Activated CD4-positive, CD25-positive, alpha-beta regulatory T cell (primary cell): ENCODE measurements at regions not wholly inside any gene's neighbourhood (a gene's known extent, or its start where the extent isn't known, plus 50 kb on each side); places are given as distances from the start of the nearest gene placed in this dataset.
"Not testable (repeated sequence)": the region's sequence is repeated elsewhere in the genome, so short reads cannot be mapped to it uniquely, and the experiment has no call there.

ENCODE experiments used
- DNase-seq, 4 experiments: peaks; one replicate each; lab custom pipeline; 2025; lab: John Stamatoyannopoulos, UW

- DNase-seq: no peak
These were observed 1046.8 kb downstream of the SLITRK5 start for GRCh38 chr13:88717946-88718345.

- no peak for DNase-seq
These were observed 1047.6 kb downstream of the SLITRK5 start for GRCh38 chr13:88718781-88719180.

- no peak for DNase-seq
These were observed 1054.9 kb downstream of the SLITRK5 start for GRCh38 chr13:88726075-88726474.

- DNase-seq: not testable (repeated sequence)
These were observed 1056.1 kb downstream of the SLITRK5 start for GRCh38 chr13:88727236-88727635.

- DNase-seq: no peak
These were observed 1058.4 kb downstream of the SLITRK5 start for GRCh38 chr13:88729605-88730004.

- DNase-seq: no peak
These were observed 1064.9 kb downstream of the SLITRK5 start for GRCh38 chr13:88736026-88736425.

- no peak for DNase-seq
These were observed 1068.0 kb downstream of the SLITRK5 start for GRCh38 chr13:88739195-88739594.

GRCh38 chr13:88744289-88744688, 1073.1 kb downstream of the SLITRK5 start:
- DNase-seq: no peak

GRCh38 chr13:88745011-88745410, 1073.8 kb downstream of the SLITRK5 start:
- no peak for DNase-seq

GRCh38 chr13:88752041-88752440, 1080.9 kb downstream of the SLITRK5 start:
- DNase-seq: no peak

GRCh38 chr13:88754141-88754540, 1083.0 kb downstream of the SLITRK5 start:
- DNase-seq: no peak

- no peak for DNase-seq
These were observed 1090.0 kb downstream of the SLITRK5 start for GRCh38 chr13:88761145-88761544.

GRCh38 chr13:88764103-88764502, 1092.9 kb downstream of the SLITRK5 start:
- no peak for DNase-seq

- no peak for DNase-seq
These were observed 1129.3 kb downstream of the SLITRK5 start for GRCh38 chr13:88800505-88800904.

- no peak for DNase-seq
These were observed 1130.2 kb downstream of the SLITRK5 start for GRCh38 chr13:88801361-88801760.

GRCh38 chr13:88802886-88803285, 1131.7 kb downstream of the SLITRK5 start:
- DNase-seq: no peak

GRCh38 chr13:88806438-88806837, 1135.3 kb downstream of the SLITRK5 start:
- DNase-seq: no peak

- no peak for DNase-seq
These were observed 1146.4 kb downstream of the SLITRK5 start for GRCh38 chr13:88817560-88817959.

GRCh38 chr13:88823114-88823513, 1151.9 kb downstream of the SLITRK5 start:
- no peak for DNase-seq

- no peak for DNase-seq
These were observed 1153.0 kb downstream of the SLITRK5 start for GRCh38 chr13:88824218-88824617.

- DNase-seq: no peak
These were observed 1168.9 kb downstream of the SLITRK5 start for GRCh38 chr13:88840085-88840484.

- not testable (repeated sequence) for DNase-seq
These were observed 1181.1 kb downstream of the SLITRK5 start for GRCh38 chr13:88852293-88852692.

- DNase-seq: no peak
These were observed 1186.1 kb downstream of the SLITRK5 start for GRCh38 chr13:88857256-88857655.

GRCh38 chr13:88862095-88862620, 1191.0 kb downstream of the SLITRK5 start:
- no peak for DNase-seq

- DNase-seq: no peak
These were observed 1191.9 kb downstream of the SLITRK5 start for GRCh38 chr13:88863116-88863515.
